GM19025 (cell line): ENCODE measurements at regions not wholly inside any gene's neighbourhood (a gene's known extent, or its start where the extent isn't known, plus 50 kb on each side); places are given as distances from the start of the nearest gene placed in this dataset.

Experiments
- ATAC-seq: cut with Tn5 transposase; IDR thresholded peaks from one replicate; pipeline ENCODE4 v1.9.1; 2021; ENCODE audit warnings: mild to moderate bottlenecking, low read depth, moderate library complexity; ENCODE audit not compliant: unreplicated experiment

GRCh38 chr12:125467363-125467762 is 402.1 kb downstream of the AACS start:
- no peak for ATAC-seq

GRCh38 chr12:125469683-125470082 is 404.4 kb downstream of the AACS start:
- ATAC-seq: no peak

GRCh38 chr12:125470838-125471783 is 405.9 kb downstream of the AACS start:
- peak; percentile 54 for ATAC-seq

DNA sequence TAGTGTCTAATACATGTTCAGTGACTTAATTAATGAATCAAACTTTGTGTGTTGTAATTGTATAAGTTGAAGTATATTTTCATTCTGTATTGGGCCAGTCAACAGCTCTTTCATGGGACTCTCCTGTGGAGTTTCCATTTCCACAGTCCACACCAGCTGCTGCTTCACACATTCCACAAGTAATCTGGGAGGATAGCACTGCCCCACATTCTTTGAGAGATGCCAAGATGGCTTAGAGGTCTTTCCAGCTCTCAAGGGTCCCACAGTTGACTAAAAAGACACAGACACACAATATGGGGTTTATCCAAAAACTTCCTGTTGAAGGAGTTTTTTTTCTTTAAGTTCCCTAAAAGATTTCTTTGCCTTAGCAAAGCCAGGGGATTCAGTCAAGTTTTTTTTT is 408.3 kb downstream of the AACS start:
- no peak for ATAC-seq

DNA sequence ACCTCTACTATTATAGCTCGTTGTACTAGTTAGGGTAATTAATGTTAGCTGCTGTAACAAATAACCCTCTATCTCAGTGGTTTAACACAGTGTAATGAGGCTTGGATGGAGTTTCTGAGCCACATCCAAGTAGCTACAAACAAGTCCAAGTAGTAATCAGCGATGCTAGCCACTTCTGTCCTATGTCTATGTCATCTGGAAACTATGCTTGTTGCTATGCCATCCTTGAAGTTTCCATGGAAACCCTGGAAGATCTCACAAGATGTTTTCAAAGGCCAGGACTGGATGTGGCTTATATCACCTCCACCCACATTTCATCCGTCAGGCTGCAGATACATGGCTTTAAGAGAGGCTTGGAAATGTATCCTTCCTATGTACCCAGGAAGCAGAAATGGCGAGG is 422.1 kb downstream of the AACS start:
- no peak for ATAC-seq

- no peak for ATAC-seq
These were observed 426.3 kb downstream of the AACS start for GRCh38 chr12:125491553-125491952.

- no peak for ATAC-seq
These were observed 427.4 kb downstream of the AACS start for GRCh38 chr12:125492354-125493270.

DNA sequence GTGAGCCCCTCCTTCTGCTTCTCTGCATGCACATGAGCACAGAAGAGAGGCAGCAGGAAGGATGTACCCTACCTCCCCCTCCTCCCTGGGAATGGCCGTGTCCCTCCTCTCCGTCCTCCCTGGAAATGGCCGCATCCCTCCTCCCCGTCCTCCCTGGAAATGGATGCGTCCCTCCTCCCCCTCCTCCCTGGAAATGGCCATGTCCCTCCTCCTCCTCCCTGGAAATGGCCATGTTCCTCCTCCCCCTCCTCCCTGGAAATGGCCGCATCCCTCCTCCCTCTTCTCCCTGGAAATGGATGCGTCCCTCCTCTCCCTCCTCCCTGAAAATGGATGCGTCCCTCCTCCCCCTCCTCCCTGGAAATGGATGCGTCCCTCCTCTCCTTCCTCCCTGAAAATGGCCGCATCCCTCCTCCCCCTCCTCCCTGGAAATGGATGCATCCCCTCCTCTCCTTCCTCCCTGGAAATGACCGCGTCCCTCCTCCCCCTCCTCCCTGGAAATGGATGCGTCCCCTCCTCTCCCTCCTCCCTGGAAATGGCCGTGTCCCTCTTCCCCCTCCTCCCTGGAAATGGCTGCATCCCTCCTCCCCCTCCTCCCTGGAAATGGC is 428.6 kb downstream of the AACS start:
- no peak for ATAC-seq

DNA sequence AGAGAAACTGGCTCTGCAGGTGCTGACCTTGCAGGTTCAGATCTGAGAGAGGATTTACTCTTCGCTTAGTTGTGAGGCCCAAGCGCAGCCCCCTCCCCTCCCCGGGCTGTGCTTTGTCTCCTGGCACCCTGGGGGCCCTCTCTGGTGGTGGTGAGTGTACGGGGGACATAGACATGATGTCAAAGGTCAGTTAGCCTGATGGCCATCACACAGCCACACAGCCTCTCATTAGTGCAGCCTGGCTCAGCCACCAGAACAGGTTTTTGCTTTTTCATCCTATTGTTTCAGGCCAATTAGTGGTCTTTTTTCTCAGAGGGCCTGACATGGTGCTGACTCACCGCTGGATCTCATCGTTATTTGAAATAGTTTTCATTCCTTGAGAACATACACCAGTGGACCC is 437.9 kb downstream of the AACS start:
- no peak for ATAC-seq

DNA sequence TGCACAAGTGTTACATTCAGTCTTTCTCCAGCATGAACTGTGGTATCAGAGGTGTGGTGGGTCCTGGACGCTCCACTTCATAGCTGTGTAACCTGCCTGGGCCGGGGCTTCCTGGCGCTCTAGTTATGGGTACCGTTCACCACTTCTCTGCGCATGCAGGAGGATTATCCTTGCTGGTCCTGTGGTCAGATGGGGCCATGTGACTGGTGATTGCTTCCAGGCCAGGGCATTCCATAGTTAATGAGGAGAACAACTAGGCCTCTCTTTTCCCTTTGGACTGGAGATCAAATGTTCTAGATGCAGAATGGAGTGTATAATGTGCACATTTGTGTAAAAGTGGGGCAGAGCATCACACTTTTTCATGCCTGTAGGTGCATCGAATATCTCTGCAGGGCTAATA is 444.0 kb downstream of the AACS start:
- ATAC-seq: no peak

DNA sequence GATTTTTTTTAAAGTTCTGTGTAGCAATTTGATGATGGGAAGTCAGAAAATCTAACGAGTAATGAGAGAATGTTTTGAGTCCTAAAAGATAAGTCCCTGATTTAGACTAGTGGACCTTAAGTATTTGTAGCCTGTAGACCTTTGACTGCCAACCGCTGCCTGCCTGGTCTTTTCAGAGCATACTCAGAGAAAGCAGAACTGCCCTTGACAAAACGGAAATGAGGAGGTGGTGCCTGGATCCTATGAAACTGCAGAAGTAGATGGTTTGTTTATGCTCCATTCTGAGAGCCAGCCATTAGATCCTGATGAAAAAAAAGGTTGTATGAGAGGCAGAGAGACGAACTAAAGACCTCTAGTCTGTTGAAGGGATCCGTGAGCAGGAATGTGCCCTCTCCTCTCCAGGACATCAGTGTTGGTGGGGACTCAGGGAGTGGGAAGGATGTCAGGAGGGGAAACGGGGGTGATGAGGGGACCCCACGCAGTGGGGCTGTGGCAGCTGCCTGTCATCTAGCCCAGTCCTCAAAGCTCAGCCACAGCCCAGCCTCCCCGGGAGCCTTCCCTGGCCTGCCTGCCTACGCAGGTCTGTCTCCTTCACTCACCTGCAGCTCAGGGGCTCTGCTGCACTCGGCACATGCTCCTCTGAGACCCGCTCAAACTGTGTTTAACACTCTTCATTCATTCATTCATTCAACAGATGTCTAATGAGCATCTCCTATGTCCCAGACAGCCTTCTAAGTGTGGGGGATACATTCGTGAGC is 447.5 kb downstream of the AACS start:
- ATAC-seq: no peak

DNA sequence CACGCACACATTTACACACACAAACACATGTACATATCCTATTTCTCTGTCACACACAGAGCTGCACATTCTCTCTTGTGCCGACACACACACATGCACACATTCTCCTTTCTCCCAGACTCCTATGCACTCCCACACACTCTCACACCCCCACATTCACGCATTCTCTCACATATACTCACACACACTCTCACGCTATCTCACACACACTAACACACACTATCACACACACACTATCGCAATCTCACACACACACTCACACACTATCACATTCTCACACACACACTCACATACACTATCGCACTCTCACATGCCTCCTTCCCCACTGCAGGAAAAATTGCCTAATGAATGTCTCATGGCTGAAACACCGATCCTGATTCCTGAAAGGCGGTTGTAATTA is 450.7 kb downstream of the AACS start:
- ATAC-seq: no peak

GRCh38 chr12:125518074-125518473 is 452.8 kb downstream of the AACS start:
- ATAC-seq: no peak

GRCh38 chr12:125519026-125519651 is 453.9 kb downstream of the AACS start:
- ATAC-seq: no peak

DNA sequence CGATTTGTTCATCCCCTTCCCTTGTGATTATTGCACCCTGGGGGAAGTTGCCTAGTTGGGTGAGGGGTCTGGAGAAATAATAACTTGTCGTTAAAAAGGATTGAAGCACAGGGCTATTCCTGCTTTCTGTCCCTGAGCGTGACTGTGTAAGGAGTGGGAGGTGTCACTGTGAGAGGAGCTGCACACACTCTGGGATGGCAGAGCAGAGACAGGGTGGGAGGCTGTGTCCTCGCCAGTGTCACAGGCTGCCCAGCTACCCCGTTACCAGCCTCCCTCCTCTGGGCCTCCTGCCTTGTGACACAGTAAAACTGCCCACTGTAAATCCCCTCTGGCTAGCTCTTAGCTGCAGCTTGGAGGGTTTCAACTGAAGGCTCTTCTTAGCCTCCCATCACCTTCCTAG is 460.6 kb downstream of the AACS start:
- ATAC-seq: no peak

- ATAC-seq: no peak
These were observed 463.0 kb downstream of the AACS start for GRCh38 chr12:125528281-125528680.

GRCh38 chr12:125530201-125530600 is 465.0 kb downstream of the AACS start:
- ATAC-seq: no peak

DNA sequence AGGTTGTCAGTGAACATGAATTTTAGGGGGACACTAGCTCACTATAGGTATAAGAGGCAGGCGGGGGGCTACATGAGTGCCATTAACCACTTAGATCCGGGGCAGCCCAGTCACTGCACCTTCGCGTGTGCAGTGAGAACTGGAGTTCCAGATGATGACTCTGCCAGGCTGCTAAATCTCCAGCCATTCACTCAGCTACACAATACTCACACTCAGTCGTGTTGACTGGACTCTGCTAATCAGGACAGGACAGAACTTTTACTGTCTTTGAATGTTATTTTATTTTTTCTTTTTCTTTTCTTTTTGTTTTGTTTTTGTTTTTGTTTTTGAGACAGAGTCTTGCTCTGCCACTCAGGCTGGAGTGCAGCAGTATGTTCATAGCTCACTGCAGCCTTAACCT is 465.6 kb downstream of the AACS start:
- ATAC-seq: no peak

- no peak for ATAC-seq
These were observed 466.3 kb downstream of the AACS start for GRCh38 chr12:125531574-125531973.
